Glutamatergic neuron (in vitro differentiated cells): ENCODE measurements at regions not wholly inside any gene's neighbourhood (a gene's known extent, or its start where the extent isn't known, plus 50 kb on each side); places are given as distances from the start of the nearest gene placed in this dataset.

Experiments used
- DNase-seq: peaks from one replicate; pipeline ENCODE4 v3.0.0; 2022
- H3K27ac Mint-ChIP-seq: one replicate; pipeline ENCODE4 v1.8.0; 2020; ENCODE audit warnings: mild to moderate bottlenecking, mixed read lengths, inconsistent platforms; ENCODE audit not compliant: unreplicated experiment
- H3K27me3 Mint-ChIP-seq: one replicate; pipeline ENCODE4 v1.8.0; 2020; ENCODE audit warnings: mild to moderate bottlenecking, moderate library complexity, mixed read lengths, inconsistent platforms; ENCODE audit not compliant: unreplicated experiment
- H3K36me3 Mint-ChIP-seq: one replicate; pipeline ENCODE4 v1.8.0; 2020; ENCODE audit warnings: mild to moderate bottlenecking, mixed read lengths, inconsistent platforms; ENCODE audit not compliant: unreplicated experiment
- H3K4me1 Mint-ChIP-seq: one replicate; pipeline ENCODE4 v1.8.0; 2020; ENCODE audit warnings: mild to moderate bottlenecking, low read depth, mixed read lengths, inconsistent platforms; ENCODE audit not compliant: unreplicated experiment
- H3K4me3 Mint-ChIP-seq: one replicate; pipeline ENCODE4 v1.8.0; 2020; ENCODE audit warnings: mild to moderate bottlenecking, mixed read lengths, inconsistent platforms; ENCODE audit not compliant: unreplicated experiment
- H3K9me3 Mint-ChIP-seq: one replicate; pipeline ENCODE4 v1.8.0; 2020; ENCODE audit warnings: mild to moderate bottlenecking, moderate library complexity, mixed read lengths, inconsistent platforms; ENCODE audit not compliant: unreplicated experiment
- CTCF ChIP-seq: fragments of 200-600 bp; sonication (generic); IDR thresholded peaks from one replicate; pipeline ENCODE4 v1.5.0; 2021; ENCODE audit not compliant: partially characterized antibody, unreplicated experiment

DNA sequence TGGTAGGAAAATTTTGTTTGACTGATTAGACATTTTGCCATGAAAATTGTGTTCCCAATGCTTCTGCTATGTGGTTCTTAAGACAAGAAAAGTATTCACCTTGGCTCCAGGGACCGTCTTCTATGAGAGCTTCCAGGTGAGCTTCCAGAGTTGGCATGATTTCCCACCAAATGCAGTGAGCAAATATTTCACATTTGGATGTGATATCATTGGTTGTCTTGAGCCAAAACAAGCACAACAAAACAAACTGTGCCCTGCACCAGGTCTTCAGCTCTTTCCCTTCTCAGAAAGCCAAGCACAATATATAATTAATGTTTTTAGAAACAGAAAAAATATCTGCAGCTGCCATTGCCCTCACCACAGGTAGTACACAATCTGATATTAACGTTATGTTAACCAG lies 1009.0 kb downstream of the PLA2G4A start:
- Mint-ChIP-seq H3K4me3 (no peak overlapping the region), H3K27ac (no peak overlapping the region), H3K27me3 (peaks cover 2% of the 10 kb centered on the region), H3K4me1 (no peaks in the 10 kb centered on the region), H3K9me3 (peaks cover 2% of the 10 kb centered on the region), H3K36me3 (no peaks in the 10 kb centered on the region)
- TF ChIP-seq CTCF: no peak
- DNase-seq: no peak

DNA sequence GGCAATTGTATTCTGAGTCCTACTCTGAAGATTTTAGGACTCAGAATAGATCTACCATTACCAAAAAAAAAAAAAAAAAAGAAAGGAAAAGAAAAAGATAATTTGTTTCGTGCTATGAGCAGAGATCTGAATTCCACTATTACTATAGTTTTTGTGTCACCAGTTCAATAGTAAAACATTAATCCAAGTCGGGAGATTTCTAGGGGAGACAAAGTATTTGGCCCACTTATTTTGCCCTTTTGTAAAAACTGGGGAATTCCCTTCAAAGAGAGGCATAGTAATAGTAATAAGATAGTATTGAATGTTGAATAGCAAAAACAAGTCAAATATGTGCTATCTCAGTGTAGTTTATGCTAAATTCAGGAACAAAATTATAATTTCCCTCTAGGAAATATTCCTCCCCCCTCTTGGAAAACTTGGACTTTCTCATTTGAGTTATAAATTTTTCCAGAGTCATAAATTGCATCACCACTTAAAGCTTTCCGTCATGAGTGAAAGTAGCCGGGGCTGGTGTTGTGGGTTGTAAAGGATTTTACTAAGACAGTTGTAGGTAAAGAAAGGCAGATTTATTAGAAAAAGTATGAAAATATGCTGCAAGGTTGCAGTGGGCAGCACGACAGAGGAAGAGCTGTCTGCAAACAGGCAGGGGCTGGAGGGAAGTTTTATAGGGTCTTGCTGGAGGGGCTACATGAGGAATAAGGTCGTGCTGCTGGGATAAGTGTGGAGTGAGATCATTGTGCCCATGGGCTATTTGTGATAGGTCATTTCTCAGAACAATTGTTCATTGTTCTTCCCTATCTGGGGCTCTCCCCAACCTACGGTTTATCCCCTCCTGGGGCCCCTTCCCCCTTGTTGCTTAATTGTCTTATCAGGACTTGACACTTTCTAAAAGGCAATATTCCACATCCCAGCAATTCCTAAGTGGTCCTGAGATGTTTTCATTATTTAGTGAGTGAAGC lies 1009.9 kb downstream of the PLA2G4A start:
- Mint-ChIP-seq H3K36me3 (no peaks in the 10 kb centered on the region), H3K9me3 (peaks cover 2% of the 10 kb centered on the region), H3K27me3 (peaks cover 2% of the 10 kb centered on the region), H3K4me3 (no peak overlapping the region), H3K27ac (no peak overlapping the region), H3K4me1 (no peaks in the 10 kb centered on the region)
- no peak for TF ChIP-seq CTCF
- no peak for DNase-seq

DNA sequence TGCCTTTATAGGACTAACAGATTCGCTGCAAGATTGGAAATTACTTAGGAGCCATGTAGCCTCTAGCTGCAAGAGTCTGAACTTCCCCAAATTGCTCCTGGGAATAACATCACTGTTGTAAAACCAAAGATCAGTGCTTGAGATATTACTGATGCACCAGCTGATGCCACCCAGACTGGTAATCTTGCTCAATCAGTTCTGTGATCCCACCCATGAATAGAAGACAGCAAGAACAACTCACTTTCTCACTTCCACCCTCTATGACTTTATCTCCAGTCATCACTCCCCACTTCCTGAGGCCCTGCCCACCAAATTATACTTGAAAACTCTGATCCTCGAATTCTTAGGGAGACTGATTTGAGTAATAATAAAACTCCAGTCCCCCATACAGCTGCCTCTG lies 1011.1 kb downstream of the PLA2G4A start:
- no peak for DNase-seq
- Mint-ChIP-seq H3K27me3 (peaks cover 2% of the 10 kb centered on the region), H3K4me3 (no peak overlapping the region), H3K27ac (no peak overlapping the region), H3K4me1 (no peaks in the 10 kb centered on the region), H3K36me3 (no peaks in the 10 kb centered on the region), H3K9me3 (peaks cover 2% of the 10 kb centered on the region)
- no peak for TF ChIP-seq CTCF

GRCh38 chr1:187840557-187840956 lies 1011.8 kb downstream of the PLA2G4A start:
- Mint-ChIP-seq H3K9me3 (peaks cover 2% of the 10 kb centered on the region), H3K27ac (no peak overlapping the region), H3K4me3 (no peak overlapping the region), H3K27me3 (peaks cover under 1% of the 10 kb centered on the region), H3K4me1 (no peaks in the 10 kb centered on the region), H3K36me3 (no peaks in the 10 kb centered on the region)
- no peak for TF ChIP-seq CTCF
- no peak for DNase-seq

DNA sequence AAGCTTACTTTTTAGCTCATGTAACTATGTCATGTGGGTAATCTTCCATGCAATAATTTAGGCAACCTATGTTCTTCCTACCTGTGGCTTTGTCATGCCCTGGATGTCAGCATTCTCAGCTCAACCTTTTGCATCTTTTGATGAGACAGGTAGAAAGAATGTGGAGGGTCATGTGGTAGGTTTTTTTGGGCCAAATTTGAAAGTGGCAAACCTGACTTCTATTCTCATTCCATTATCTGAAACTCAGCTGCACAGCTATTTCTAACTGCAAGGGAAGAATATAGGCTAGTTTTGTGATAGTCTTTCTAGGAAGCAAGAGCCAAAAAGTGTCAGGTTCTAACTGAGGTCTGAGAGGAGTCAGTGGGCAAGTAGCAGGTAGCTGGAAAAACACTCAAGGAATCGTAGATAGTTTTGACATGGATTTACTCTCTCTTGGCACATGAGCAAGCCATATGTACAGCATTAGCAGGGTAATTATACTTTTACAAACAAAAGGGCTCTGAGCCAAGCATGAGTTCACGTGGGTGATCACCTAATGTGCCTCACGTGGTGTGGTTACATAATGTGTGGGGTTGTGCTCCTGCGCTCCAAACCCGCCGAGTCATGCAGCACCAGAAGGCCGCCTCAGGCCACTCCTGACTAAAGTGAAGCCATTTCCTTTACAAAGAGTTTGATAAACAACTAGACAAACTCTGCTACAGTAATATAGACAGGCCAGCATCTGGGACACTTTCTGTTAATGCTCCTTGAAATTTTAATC lies 1013.8 kb downstream of the PLA2G4A start:
- Mint-ChIP-seq H3K27ac (no peak overlapping the region), H3K9me3 (no peaks in the 10 kb centered on the region), H3K36me3 (no peaks in the 10 kb centered on the region), H3K4me1 (no peaks in the 10 kb centered on the region), H3K27me3 (no peaks in the 10 kb centered on the region), H3K4me3 (no peak overlapping the region)
- TF ChIP-seq CTCF: no peak
- peak; percentile 20 for DNase-seq
